Activated CD4-positive, alpha-beta T cell treated with anti-CD3 and anti-CD28 coated beads for 36 hours (primary cell): ENCODE measurements at regions not wholly inside any gene's neighbourhood (a gene's known extent, or its start where the extent isn't known, plus 50 kb on each side); places are given as distances from the start of the nearest gene placed in this dataset.

Experiments used
- ATAC-seq: fragments of 200-7000 bp; cut with Tn5 transposase; one replicate; pipeline ENCODE4 v1.10.0; 2021; ENCODE audit warnings: mild to moderate bottlenecking, moderate library complexity
- CTCF ChIA-PET: fragments of 350-600 bp; sonication (Branson Sonifier 250); formaldehyde crosslinking; loops from one replicate; lab custom pipeline; 2021; ENCODE audit warnings: antibody characterized with exemption; lab: Charles Lee
- POLR2A ChIA-PET: fragments of 350-600 bp; sonication (Branson Sonifier 250); formaldehyde crosslinking; loops from one replicate; lab custom pipeline; 2021; ENCODE audit warnings: antibody characterized with exemption, inconsistent platforms; lab: Charles Lee
- DNase-seq: peaks from one replicate; pipeline ENCODE4 v3.0.0-alpha.2; 2020
- H3K27ac Mint-ChIP-seq: one replicate; pipeline ENCODE4 v1.8.0; 2021; ENCODE audit warnings: mixed read lengths
- H3K27me3 Mint-ChIP-seq: one replicate; pipeline ENCODE4 v1.8.0; 2021; ENCODE audit warnings: mixed read lengths
- H3K36me3 Mint-ChIP-seq: one replicate; pipeline ENCODE4 v1.8.0; 2021; ENCODE audit warnings: low read depth, mixed read lengths
- H3K4me1 Mint-ChIP-seq: one replicate; pipeline ENCODE4 v1.8.0; 2021; ENCODE audit warnings: mixed read lengths
- H3K4me3 Mint-ChIP-seq: one replicate; pipeline ENCODE4 v1.8.0; 2021; ENCODE audit warnings: mild to moderate bottlenecking, moderate library complexity, mixed read lengths
- H3K9me3 Mint-ChIP-seq: one replicate; pipeline ENCODE4 v1.8.0; 2021; ENCODE audit warnings: low read depth, mixed read lengths
- intact Hi-C, 2 experiments: fragments of 100-400 bp; cut with DNase I in 1 of 2; cut with micrococcal nuclease in 1 of 2; formaldehyde crosslinking; loops; one replicate each; pipeline versions ENCODE4 v1.14.2 to v1.15.1; 2022 to 2024; cut with DNase I, micrococcal nuclease

DNA sequence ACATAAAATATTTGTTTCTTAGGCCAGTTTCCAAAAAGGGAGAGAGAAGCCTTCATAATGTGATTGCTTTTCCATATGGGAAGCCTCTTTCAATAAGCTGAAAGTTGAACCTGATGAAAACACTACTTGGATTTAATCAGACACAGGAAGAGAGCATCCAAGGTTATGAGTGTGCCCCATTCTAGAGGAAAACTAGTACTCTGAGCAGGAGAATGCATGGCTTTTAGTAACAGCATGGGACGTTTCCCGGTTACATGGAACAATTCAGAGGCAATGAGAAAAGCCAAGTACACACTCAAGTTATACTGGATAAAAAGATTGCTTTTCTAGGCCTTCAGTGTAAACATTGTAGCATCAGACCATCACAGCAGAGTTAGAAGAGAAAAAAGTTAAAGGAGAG lies 315.8 kb downstream of the ZNF516 start:
- Mint-ChIP-seq H3K36me3 (no peaks in the 10 kb centered on the region), H3K4me1 (no peaks in the 10 kb centered on the region), H3K27me3 (peaks cover 3% of the 10 kb centered on the region), H3K4me3 (no peak overlapping the region), H3K9me3 (no peaks in the 10 kb centered on the region), H3K27ac (no peak overlapping the region)
- ATAC-seq (no peak), DNase-seq (no peak)
- CTCF ChIA-PET, result interaction anchor here (1.4 to 1.5 kb wide), 2 partner anchors 24 to 66 kb away, joined by 3 read pairs; no protein-coding TSS in a partner anchor
- intact Hi-C loops, result no loop called here
- POLR2A ChIA-PET, result no interaction called here

DNA sequence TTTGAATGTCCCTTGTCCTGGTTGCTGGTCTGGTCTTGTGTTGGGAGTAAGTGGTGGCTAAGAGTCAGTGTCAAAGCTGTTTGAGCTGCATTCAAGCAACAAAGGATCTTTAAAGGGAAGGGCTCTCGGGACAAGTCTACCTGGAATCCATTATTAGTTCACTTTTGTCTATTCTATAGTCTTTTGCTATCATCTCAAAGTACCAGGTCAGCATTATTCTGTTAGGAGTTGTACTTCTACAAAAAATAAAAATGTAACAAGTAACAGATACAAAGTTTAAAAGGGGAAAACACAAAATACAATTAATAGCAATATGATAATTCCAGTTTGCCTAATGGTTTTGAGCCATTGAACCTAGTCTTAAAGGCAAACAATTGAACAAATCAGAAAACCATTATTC lies 317.9 kb downstream of the ZNF516 start:
- POLR2A ChIA-PET, result no interaction called here
- Mint-ChIP-seq H3K36me3 (no peaks in the 10 kb centered on the region), H3K4me3 (no peak overlapping the region), H3K4me1 (no peaks in the 10 kb centered on the region), H3K9me3 (no peaks in the 10 kb centered on the region), H3K27ac (no peak overlapping the region), H3K27me3 (peaks cover 3% of the 10 kb centered on the region)
- ATAC-seq, result no peak
- intact Hi-C loops, result no loop called here
- CTCF ChIA-PET, result interaction anchor here (0.8 kb wide), 1 partner anchor 25 kb away, joined by 3 read pairs; no protein-coding TSS in a partner anchor
- no peak for DNase-seq

DNA sequence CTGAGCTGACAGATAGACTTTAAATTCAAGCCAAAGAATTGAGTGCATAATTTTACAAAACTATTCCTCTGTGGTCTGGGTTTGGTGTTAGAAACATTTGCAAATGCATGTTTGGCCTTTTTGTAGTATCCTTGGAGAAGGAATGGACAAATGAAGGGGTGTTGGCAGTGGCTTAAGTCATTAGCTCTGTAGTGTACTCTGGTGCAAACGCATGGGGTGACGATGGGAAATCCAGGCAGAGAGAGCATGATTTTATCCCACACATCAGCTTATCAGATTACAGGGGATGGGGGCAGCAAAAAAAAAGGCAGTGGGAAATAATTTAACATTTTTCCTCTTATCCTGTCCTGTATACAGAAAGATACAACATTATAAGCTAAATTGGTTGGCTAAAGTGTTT lies 320.6 kb downstream of the ZNF516 start:
- ATAC-seq (no peak), DNase-seq (no peak)
- ChIA-PET POLR2A (no interaction called here), CTCF (no interaction called here)
- Mint-ChIP-seq H3K27ac (no peak overlapping the region), H3K27me3 (peaks cover 3% of the 10 kb centered on the region), H3K4me1 (no peaks in the 10 kb centered on the region), H3K9me3 (no peaks in the 10 kb centered on the region), H3K36me3 (no peaks in the 10 kb centered on the region), H3K4me3 (no peak overlapping the region)
- intact Hi-C loops, result no loop called here

DNA sequence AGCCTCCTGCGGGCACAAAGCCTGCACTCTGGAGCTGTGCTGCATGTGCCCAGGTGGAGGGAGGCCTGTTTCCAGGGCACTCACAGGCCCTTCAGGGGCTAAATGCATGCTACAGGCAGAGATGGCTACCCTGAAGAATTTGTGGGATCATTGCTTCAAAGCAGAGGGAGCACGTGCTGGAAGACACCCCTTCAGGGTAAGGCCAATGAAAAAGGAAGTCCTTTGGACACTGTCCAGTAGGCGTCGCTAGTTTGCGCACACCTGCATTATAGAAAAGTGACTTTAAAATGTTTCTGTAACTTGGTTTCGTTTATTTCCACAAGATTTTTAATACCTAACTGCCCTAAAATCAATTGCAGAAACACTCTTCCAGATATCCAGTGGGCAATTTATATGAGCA lies 325.3 kb downstream of the ZNF516 start:
- intact Hi-C loops, result no loop called here
- Mint-ChIP-seq H3K9me3 (no peaks in the 10 kb centered on the region), H3K4me1 (no peaks in the 10 kb centered on the region), H3K27ac (no peak overlapping the region), H3K36me3 (no peaks in the 10 kb centered on the region), H3K4me3 (no peak overlapping the region), H3K27me3 (peaks cover 2% of the 10 kb centered on the region)
- ChIA-PET CTCF (no interaction called here), POLR2A (no interaction called here)
- DNase-seq (no peak), ATAC-seq (no peak)

DNA sequence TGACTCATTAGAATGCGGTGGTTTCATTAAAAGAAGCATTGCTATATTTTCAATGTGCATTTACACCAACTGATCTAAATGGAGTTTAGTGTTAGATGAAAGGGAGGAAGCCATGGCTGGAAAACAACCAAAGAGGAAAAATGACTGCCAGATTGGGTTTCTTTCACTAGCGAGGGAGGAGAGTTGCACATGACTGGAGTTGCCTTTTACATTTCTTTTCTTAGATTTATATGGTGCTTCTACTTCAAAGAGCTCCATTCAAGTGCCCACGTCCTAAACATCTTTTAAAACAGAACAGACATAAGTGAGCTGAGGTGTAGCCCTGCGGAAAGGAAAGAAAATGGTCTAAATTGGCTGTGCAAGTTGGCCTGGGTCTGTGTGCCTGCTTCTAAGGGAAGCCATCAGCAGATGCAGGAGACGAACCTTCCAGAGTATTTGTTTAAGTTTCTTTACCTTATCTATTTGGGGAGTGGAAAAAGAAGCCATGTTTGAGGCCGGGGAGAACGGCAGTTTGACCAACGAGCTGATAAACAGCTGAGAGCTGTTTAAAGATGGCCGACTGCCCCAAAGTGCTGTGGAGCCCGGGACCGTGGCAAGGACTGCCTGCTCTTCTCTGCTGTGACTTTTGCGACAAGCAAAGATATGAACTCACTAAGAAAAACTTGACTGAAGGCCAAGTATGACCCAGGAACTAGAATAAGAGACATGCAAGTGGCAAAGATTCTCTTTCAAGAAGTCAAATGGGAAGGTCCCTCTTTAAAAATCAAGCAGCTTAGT lies 327.0 kb downstream of the ZNF516 start:
- no peak for ATAC-seq
- H3K27ac Mint-ChIP-seq, result no peak overlapping the region
- intact Hi-C loops, result no loop called here
- no peaks in the 10 kb centered on the region for H3K4me1 Mint-ChIP-seq
- CTCF ChIA-PET, result no interaction called here
- no peaks in the 10 kb centered on the region for H3K9me3 Mint-ChIP-seq
- POLR2A ChIA-PET, result no interaction called here
- no peak for DNase-seq
- no peak overlapping the region for H3K4me3 Mint-ChIP-seq
- no peaks in the 10 kb centered on the region for H3K36me3 Mint-ChIP-seq
- peaks cover 2% of the 10 kb centered on the region for H3K27me3 Mint-ChIP-seq

DNA sequence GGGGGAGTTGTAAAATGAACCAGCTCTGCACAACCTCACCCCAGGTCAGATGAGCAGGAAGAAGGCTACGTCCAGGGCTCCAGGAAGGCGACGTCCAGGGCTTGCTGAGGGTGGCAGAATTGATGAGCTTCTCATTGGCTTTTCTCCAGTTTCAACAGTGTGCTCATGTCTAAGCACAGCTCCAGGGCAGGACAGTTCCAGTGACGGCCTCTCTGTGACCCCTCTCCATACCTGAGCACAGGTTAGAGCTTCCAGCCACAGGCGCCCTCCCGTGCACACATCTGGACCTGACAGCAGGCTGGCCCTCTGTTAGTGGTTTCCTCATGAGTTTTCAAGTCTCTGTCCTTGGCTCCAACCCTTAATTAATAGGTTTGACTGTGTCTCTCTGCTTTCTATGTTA lies 327.6 kb downstream of the ZNF516 start:
- no peak for DNase-seq
- Mint-ChIP-seq H3K27me3 (peaks cover 2% of the 10 kb centered on the region), H3K9me3 (no peaks in the 10 kb centered on the region), H3K27ac (no peak overlapping the region), H3K4me1 (no peaks in the 10 kb centered on the region), H3K36me3 (no peaks in the 10 kb centered on the region), H3K4me3 (no peak overlapping the region)
- ChIA-PET CTCF (no interaction called here), POLR2A (no interaction called here)
- no peak for ATAC-seq
- intact Hi-C loops, result no loop called here

DNA sequence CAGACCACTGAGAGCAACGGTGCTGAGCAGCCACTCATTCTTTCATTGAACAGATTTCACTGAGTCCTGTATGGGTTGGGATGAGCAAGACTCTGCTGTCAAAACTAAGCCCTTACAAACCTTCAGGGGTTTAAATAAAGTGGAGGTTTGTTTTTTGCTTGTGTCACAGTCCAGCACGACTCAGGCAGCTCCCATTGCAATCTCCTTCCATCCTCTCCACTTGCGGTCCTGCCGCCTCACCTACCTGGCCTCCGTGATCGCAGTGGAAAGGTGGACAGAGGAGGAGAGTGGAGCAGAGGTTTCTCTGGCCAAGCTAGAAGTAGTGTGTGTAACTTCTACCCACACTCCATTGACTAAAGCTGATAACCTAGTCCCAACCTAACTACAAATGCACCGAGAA lies 332.2 kb downstream of the ZNF516 start:
- Mint-ChIP-seq H3K36me3 (no peaks in the 10 kb centered on the region), H3K4me1 (no peaks in the 10 kb centered on the region), H3K9me3 (no peaks in the 10 kb centered on the region), H3K27me3 (no peaks in the 10 kb centered on the region), H3K4me3 (no peak overlapping the region), H3K27ac (no peak overlapping the region)
- POLR2A ChIA-PET, result no interaction called here
- CTCF ChIA-PET, result no interaction called here
- intact Hi-C loops, result no loop called here
- DNase-seq, result no peak
- no peak for ATAC-seq

DNA sequence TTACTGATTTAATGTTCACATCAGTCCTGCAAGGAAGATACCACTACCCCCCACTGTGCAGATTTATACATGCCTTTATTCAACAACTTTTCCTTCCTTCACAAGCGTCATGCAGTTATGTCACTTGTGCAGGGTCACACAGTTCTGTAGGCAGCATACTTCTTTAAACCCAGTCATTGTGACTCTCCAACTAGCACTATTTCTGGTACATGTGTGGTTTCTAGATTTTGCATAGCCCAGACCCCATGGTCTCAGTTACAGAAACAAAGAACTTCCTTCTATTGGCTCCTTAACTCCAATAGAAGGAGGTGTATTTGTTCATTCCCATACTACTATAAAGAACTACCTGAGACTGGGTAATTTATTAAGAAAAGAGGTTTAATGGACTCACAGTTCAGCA lies 333.1 kb downstream of the ZNF516 start:
- ChIA-PET POLR2A (no interaction called here), CTCF (no interaction called here)
- DNase-seq (no peak), ATAC-seq (no peak)
- no peaks in the 10 kb centered on the region for H3K36me3 Mint-ChIP-seq
- intact Hi-C loops, result no loop called here
- no peaks in the 10 kb centered on the region for H3K4me1 Mint-ChIP-seq
- no peaks in the 10 kb centered on the region for H3K27me3 Mint-ChIP-seq
- no peak overlapping the region for H3K4me3 Mint-ChIP-seq
- no peaks in the 10 kb centered on the region for H3K9me3 Mint-ChIP-seq
- H3K27ac Mint-ChIP-seq, result no peak overlapping the region

DNA sequence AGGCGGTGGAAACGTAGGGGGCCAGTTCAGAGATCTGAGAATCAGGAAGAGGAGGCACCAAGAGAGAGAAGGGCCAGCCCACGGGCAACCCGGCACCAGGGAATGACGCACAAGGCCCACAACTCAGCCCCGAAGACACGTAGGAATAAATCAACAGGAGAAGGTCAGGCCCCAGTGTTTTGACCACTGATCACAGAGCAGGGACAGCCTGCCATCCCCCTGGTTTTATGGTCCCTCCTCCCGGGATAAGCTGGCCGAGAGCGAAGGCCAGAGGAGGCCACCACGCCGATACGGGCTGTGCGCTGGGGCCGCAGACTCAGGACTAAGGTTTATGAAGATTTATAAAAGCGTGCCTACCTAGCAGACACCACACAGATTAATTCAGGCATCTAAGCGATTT lies 341.4 kb downstream of the ZNF516 start:
- H3K36me3 Mint-ChIP-seq, result no peaks in the 10 kb centered on the region
- no peaks in the 10 kb centered on the region for H3K27me3 Mint-ChIP-seq
- H3K27ac Mint-ChIP-seq, result no peak overlapping the region
- intact Hi-C loops, result no loop called here
- ChIA-PET POLR2A (no interaction called here), CTCF (no interaction called here)
- ATAC-seq, result no peak
- no peaks in the 10 kb centered on the region for H3K9me3 Mint-ChIP-seq
- DNase-seq, result no peak
- H3K4me1 Mint-ChIP-seq, result no peaks in the 10 kb centered on the region
- no peak overlapping the region for H3K4me3 Mint-ChIP-seq

DNA sequence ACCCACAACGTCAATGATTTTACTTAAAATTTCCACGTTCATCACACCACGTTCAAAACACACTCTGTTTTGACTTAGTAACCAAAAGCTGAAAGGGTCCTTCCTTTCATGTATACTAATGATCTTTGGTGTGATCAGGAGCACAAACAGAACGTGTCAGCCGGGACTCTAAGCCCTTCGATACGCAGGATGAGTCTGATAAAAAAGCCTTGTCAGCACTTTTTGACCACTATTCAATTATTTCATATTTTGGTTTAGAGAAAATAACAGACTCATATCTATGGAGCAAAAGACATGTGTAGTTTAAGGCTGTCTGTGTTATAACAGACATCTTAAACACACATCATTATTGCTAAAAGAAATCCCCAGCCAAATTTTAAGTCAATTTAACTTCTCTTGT lies 345.3 kb downstream of the ZNF516 start:
- H3K27me3 Mint-ChIP-seq, result no peaks in the 10 kb centered on the region
- no peak overlapping the region for H3K4me3 Mint-ChIP-seq
- H3K27ac Mint-ChIP-seq, result no peak overlapping the region
- CTCF ChIA-PET, result interaction anchor here (0.7 kb wide), 1 partner anchor 733 kb away, joined by 3 read pairs; no protein-coding TSS in a partner anchor
- POLR2A ChIA-PET, result no interaction called here
- no peaks in the 10 kb centered on the region for H3K9me3 Mint-ChIP-seq
- intact Hi-C loops, result no loop called here
- ATAC-seq (no peak), DNase-seq (no peak)
- no peaks in the 10 kb centered on the region for H3K36me3 Mint-ChIP-seq
- no peaks in the 10 kb centered on the region for H3K4me1 Mint-ChIP-seq

DNA sequence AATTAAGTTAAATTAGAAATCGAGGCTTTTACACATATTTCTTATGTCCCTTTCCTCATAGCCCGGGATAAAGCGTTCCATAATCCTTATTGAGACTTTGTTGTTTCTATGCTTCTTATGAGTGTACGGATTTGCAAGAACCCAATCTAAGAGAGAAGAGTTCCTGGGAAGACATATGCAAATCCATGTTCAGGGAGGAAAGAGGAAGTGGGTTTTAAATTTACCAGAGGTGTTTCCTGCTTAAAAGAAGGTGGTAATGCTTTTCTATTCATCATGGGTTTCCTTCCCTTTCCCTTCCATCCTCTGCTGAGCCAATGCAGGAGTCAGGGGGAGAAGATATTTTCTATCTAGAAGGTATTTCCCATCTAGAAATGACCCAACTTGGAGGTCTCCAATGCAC lies 345.8 kb downstream of the ZNF516 start:
- ChIA-PET POLR2A (no interaction called here), CTCF (interaction anchor here (0.7 kb wide), 1 partner anchor 732 kb away, joined by 3 read pairs; no protein-coding TSS in a partner anchor)
- H3K27ac Mint-ChIP-seq, result no peak overlapping the region
- H3K36me3 Mint-ChIP-seq, result no peaks in the 10 kb centered on the region
- no peaks in the 10 kb centered on the region for H3K9me3 Mint-ChIP-seq
- H3K4me1 Mint-ChIP-seq, result no peaks in the 10 kb centered on the region
- H3K27me3 Mint-ChIP-seq, result no peaks in the 10 kb centered on the region
- no peak overlapping the region for H3K4me3 Mint-ChIP-seq
- intact Hi-C loops, result no loop called here
- ATAC-seq, result no peak
- DNase-seq, result no peak

DNA sequence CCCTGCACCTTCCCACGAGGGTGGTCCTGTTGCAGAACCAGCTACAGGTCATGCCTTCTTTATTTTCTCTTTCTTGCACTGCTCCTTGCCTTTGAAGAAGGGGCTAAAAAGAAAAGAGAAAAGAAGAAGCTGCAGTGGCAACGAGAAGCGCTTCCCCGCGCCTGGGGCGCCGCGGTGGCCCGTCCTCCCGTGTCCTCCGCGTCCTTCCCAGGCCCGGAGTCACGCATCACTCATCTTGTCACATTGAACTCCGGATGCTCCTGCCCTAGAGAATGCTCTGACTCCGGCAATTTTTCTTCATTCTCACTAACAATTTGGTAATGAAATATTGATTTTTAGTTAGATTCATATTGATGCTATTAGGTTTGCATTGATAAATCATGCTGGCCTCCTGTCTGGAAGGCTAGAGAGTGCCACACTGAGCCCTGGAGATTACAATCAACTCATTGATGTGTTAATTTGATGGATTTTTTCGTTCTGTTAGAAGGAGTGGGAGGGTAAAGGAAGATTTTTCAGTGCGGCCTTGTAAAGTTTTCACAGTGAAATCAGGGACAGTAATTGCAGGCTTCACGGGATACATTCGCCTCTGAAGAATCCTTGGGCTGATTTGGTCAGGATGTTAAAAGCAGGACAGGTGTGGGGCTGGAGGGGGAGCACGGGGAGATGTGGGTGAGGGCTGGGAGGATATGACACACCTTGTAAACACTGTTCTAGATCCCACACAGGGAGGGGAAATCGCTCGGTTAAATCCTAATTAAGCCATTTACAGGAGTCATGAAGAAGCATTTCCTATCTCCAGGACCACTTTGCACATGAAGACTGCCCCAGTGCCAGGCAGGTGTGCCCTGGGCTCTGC lies 349.3 kb downstream of the ZNF516 start:
- no peak overlapping the region for H3K4me3 Mint-ChIP-seq
- no peaks in the 10 kb centered on the region for H3K27me3 Mint-ChIP-seq
- no peaks in the 10 kb centered on the region for H3K4me1 Mint-ChIP-seq
- no peak overlapping the region for H3K27ac Mint-ChIP-seq
- ChIA-PET CTCF (no interaction called here), POLR2A (no interaction called here)
- DNase-seq, result no peak
- intact Hi-C loops, result no loop called here
- no peak for ATAC-seq
- H3K36me3 Mint-ChIP-seq, result no peaks in the 10 kb centered on the region
- no peaks in the 10 kb centered on the region for H3K9me3 Mint-ChIP-seq
